Ovary (tissue), 3 donors: ENCODE measurements at regions not wholly inside any gene's neighbourhood (a gene's known extent, or its start where the extent isn't known, plus 50 kb on each side); places are given as distances from the start of the nearest gene placed in this dataset.

ENCODE experiments used
- CTCF ChIP-seq, 3 donors: fragments of 450-650 bp in 2 of 3; fragments of 200-600 bp in 1 of 3; IDR thresholded peaks; one replicate each; pipeline versions ENCODE4 v1.5.1 to v1.8.0; 2016 to 2022; ENCODE audit warnings: antibody characterized with exemption in 3 of 3, mild to moderate bottlenecking in 1 of 3
- EP300 ChIP-seq: sonication (generic); formaldehyde crosslinking; IDR thresholded peaks from one replicate; pipeline ENCODE4 v1.6.1; 2017; ENCODE audit warnings: antibody characterized with exemption
- POLR2A ChIP-seq: fragments of 450-650 bp; IDR thresholded peaks from one replicate; pipeline ENCODE4 v1.6.1; 2017; ENCODE audit warnings: antibody characterized with exemption, mild to moderate bottlenecking, moderate library complexity
- donor health status: DM: no; HTN: no; CAD: no.

- TF ChIP-seq CTCF (IDR thresholded peaks at IDR 0.05) = no peak
- no peak for TF ChIP-seq EP300
- no peak for TF ChIP-seq POLR2A
Observed at GRCh38 chr4:27115221-27115620, 254.6 kb downstream of the STIM2 start.
